Ectodermal cell (in vitro differentiated cells): ENCODE measurements at regions not wholly inside any gene's neighbourhood (a gene's known extent, or its start where the extent isn't known, plus 50 kb on each side); places are given as distances from the start of the nearest gene placed in this dataset.

Experiments
- H3K27ac ChIP-seq: 2 replicates; pipeline ENCODE4 v1.7.0; 2013; ENCODE audit warnings: mild to moderate bottlenecking, low read depth, low read length; ENCODE audit not compliant: insufficient read depth, poor library complexity, severe bottlenecking
- H3K27me3 ChIP-seq: 2 replicates; pipeline ENCODE4 v1.7.0; 2013; ENCODE audit warnings: mild to moderate bottlenecking, low read length; ENCODE audit not compliant: insufficient read depth, control insufficient read depth, poor library complexity, severe bottlenecking
- H3K36me3 ChIP-seq: one replicate; pipeline ENCODE4 v1.7.0; 2013; ENCODE audit warnings: low read length; ENCODE audit not compliant: control insufficient read depth, insufficient read depth
- H3K4me1 ChIP-seq: one replicate; pipeline ENCODE4 v1.7.0; 2013; ENCODE audit warnings: low read length; ENCODE audit not compliant: control insufficient read depth, insufficient read depth
- H3K4me3 ChIP-seq: 2 replicates; pipeline ENCODE4 v1.7.0; 2013; ENCODE audit warnings: low read depth, low read length, control low read depth; ENCODE audit not compliant: insufficient read depth
- H3K9me3 ChIP-seq: 2 replicates; pipeline ENCODE4 v1.7.0; 2013; ENCODE audit warnings: mild to moderate bottlenecking, low read length, moderate library complexity; ENCODE audit not compliant: control insufficient read depth
- WGBS, 2 experiments: methylation state at CpG; one replicate each; pipeline ENCODE4 v1.1.7; 2013; ENCODE audit warnings: missing lambda C conversion rate in 2 of 2; 5-methylcytosine and 5-hydroxymethylcytosine counted together

DNA sequence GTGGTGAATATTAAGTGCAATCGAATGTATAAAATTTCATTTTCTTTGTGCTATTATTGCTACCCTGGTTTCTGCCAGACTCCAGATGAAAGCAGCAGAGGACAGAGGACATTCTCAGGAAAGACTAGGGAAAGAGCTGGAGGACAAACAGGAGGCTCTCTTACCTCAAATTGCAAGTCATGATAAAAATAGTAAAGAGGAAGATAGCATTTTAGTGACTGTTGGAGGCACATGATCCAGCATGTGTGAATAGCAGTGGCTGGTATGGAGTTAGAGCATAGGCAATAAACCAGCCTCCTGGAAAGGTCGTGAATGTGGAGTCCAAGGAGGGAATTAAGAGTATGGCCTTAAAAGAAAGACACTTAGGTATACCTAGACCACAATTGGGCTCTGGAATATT lies 1040.0 kb downstream of the STPG2 start:
- Histone ChIP-seq H3K4me3 (no peak overlapping the region), H3K27ac (no peak overlapping the region), H3K36me3 (no peaks in the 10 kb centered on the region), H3K4me1 (no peaks in the 10 kb centered on the region), H3K27me3 (no peaks in the 10 kb centered on the region), H3K9me3 (no peaks in the 10 kb centered on the region)
- WGBS, 2 experiments, result 89 to 91% methylated on average over 2 of the region's 2 CpGs

DNA sequence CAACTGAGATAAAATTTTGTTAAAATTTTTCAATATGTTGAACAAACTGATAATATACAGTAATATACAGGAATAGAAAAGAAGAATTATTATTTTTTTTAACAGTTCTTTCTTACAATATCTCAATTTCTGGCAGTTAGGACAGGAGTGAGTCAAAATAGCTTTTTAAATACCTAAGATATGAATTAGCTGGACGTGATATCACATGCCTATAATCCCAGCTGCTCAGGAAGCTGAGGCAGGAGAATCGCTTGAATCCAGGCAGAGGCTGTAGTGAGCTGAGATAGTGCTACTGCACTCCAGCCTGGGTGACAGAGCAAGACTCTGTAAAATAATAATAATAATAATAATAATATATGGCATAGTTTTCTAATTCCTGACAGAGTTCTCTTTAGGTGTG lies 1039.3 kb downstream of the STPG2 start:
- WGBS, 2 experiments, result 83 to 95% methylated on average over 2 of the region's 2 CpGs
- H3K9me3 ChIP-seq, result no peaks in the 10 kb centered on the region
- no peaks in the 10 kb centered on the region for H3K4me1 ChIP-seq
- H3K27ac ChIP-seq, result no peak overlapping the region
- no peaks in the 10 kb centered on the region for H3K36me3 ChIP-seq
- H3K4me3 ChIP-seq, result no peak overlapping the region
- no peaks in the 10 kb centered on the region for H3K27me3 ChIP-seq

DNA sequence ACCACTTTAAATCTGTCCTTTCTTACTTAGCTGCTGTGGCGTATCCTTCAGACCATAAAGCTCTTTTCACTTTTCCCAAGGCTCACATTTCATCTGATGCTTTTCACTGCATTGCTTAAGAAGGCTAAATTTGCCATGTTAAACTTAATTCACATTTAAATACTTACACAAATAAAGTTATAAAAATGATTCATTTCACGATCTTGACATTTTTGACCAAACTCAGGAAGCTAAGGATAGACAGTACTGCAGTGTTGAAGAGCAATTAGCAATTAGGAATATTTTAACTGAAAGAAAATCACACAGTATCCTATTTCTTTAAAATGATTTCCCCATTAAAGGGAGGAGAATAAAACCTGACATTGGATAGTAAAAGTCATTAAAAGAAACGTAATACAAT lies 1038.6 kb downstream of the STPG2 start:
- H3K27ac ChIP-seq, result no peak overlapping the region
- no peaks in the 10 kb centered on the region for H3K36me3 ChIP-seq
- WGBS, 2 experiments, result 76 to 97% methylated on average over 2 to 3 of the region's 3 CpGs
- no peaks in the 10 kb centered on the region for H3K9me3 ChIP-seq
- no peaks in the 10 kb centered on the region for H3K4me1 ChIP-seq
- H3K27me3 ChIP-seq, result no peaks in the 10 kb centered on the region
- H3K4me3 ChIP-seq, result no peak overlapping the region

DNA sequence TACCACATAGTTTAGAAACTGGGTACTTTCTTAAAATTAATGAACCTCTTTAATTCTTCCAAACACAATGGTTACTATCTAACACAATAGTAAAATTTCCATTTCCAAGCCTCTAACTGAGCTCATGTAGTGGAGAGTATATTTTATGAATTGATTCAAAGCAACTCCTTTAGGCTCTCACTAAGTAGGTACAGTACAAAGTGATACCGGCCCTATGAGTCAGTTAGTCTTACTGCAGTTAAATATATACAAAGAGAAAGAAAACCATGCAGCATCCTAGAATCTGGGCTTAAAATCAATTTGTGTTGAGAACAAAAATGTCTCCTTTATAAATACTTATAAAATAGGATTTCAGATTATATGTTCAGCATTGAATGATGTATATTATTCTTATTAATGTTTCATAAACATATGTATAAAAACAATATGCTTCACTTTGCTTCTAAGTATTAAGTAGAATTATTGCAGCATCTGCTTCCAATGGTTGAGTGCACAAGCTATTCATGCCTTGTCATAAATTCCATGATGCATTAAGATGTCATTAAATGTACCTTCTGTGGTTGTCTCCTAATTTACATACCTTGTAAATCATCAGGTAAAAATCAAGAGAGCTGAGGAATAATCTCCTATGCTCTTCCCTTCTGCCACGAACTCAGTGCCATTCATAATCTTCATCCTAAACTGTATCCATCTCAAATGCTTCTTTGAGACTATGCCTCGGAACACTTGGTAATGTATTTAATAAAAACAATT lies 1037.8 kb downstream of the STPG2 start:
- H3K4me3 ChIP-seq, result no peak overlapping the region
- H3K27ac ChIP-seq, result no peak overlapping the region
- no peaks in the 10 kb centered on the region for H3K9me3 ChIP-seq
- H3K36me3 ChIP-seq, result no peaks in the 10 kb centered on the region
- H3K27me3 ChIP-seq, result no peaks in the 10 kb centered on the region
- H3K4me1 ChIP-seq, result no peaks in the 10 kb centered on the region
- 87% methylated on average over 3 of the region's 3 CpGs; no CpG with 5 or more reads in 1 of the 2 experiments for WGBS, 2 experiments

DNA sequence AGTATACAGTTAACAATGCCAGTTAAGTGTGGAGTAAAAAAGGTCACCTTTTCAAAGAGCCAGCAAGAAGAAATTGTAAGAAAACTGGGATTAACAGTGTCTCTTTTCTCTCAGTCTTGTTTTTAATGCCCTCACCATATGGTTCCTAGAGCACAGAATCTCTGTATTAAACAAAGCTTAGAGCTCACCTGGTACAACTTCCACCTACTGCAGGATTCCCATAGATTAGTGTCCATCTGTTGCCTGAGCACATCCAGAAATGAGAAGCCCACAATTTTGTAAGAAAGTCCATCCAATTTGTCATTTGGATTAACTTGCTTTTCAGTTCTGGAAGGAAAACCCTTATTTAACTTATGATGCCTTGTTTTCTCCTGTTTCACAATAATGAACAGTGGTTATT lies 1037.1 kb downstream of the STPG2 start:
- Histone ChIP-seq H3K27me3 (no peaks in the 10 kb centered on the region), H3K36me3 (no peaks in the 10 kb centered on the region), H3K4me3 (no peak overlapping the region), H3K9me3 (no peaks in the 10 kb centered on the region), H3K4me1 (no peaks in the 10 kb centered on the region), H3K27ac (no peak overlapping the region)

DNA sequence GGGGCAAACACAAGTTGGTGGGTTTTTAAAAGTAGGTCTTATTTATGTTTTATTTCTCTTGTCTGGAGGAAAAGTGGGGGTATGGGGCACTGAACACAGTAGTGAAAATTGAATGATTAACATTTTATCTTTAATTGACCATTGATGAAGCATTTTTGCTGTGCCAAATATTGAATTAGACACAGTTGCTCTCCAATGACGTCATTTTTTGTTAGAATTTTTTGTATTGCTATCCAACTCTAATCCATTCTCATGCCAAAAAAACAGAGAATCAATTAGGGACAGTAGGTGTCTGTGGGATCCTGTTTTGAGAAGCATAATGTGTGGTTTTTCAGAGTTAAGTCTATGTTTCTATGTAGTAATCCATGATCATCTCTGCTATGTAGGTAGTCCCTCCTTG lies 1032.8 kb downstream of the STPG2 start:
- no peaks in the 10 kb centered on the region for H3K36me3 ChIP-seq

DNA sequence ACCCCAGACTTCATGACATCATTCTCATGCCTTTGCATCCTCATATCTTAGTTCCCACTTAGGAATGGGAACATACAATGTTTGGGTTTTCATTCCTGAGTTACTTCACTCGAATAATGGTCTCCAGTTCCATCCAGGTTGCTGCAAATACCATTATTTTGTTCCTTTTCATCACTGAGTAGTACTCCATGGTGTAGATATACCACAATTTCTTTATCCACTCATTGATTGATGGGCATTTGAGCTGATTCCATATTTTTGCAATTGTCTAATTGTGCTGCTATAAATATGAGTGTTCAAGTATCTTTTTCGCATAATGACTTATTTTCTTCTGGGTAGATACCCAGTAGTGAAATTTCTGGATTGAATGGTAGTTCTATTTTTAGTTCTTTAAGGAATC lies 1026.8 kb downstream of the STPG2 start:
- no peaks in the 10 kb centered on the region for H3K36me3 ChIP-seq
- H3K27ac ChIP-seq, result no peak overlapping the region
- no peaks in the 10 kb centered on the region for H3K9me3 ChIP-seq
- H3K4me1 ChIP-seq, result no peaks in the 10 kb centered on the region
- 68 to 78% methylated on average over 2 of the region's 2 CpGs for WGBS, 2 experiments
- H3K27me3 ChIP-seq, result no peaks in the 10 kb centered on the region
- no peak overlapping the region for H3K4me3 ChIP-seq

More for the DNA sequence above, 1032.8 kb downstream of the STPG2 start:
- no peaks in the 10 kb centered on the region for H3K27me3 ChIP-seq
- H3K4me3 ChIP-seq, result no peak overlapping the region
- no peaks in the 10 kb centered on the region for H3K9me3 ChIP-seq
- 90 to 93% methylated on average over 1 of the region's 1 CpG for WGBS, 2 experiments
- no peaks in the 10 kb centered on the region for H3K4me1 ChIP-seq
- no peak overlapping the region for H3K27ac ChIP-seq

DNA sequence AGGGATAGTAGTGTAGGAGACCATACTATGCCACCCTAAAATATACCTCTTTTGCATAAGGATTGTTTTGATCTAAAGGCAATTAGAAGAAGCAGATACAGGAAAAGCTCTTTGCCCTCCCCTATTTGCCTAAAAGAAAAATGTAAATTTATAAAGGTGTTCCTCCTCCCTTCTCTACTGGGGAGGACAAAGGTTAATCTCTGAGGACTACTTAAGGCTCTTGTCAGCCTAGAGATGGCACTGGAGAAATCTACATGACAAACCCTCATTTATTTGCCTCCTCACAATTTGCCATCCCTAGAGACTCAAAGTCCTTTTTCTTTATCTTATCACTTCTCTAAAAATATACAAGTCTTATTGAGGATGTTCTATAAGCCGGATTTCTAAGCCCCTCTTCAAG lies 1021.8 kb downstream of the STPG2 start:
- H3K9me3 ChIP-seq, result no peaks in the 10 kb centered on the region
- no peaks in the 10 kb centered on the region for H3K4me1 ChIP-seq
- no peaks in the 10 kb centered on the region for H3K36me3 ChIP-seq
- no peaks in the 10 kb centered on the region for H3K27me3 ChIP-seq
- no peak overlapping the region for H3K27ac ChIP-seq
- WGBS, 2 experiments, result 100% methylated on average over 1 of the region's 1 CpG; no CpG with 5 or more reads in 1 of the 2 experiments
- H3K4me3 ChIP-seq, result no peak overlapping the region

DNA sequence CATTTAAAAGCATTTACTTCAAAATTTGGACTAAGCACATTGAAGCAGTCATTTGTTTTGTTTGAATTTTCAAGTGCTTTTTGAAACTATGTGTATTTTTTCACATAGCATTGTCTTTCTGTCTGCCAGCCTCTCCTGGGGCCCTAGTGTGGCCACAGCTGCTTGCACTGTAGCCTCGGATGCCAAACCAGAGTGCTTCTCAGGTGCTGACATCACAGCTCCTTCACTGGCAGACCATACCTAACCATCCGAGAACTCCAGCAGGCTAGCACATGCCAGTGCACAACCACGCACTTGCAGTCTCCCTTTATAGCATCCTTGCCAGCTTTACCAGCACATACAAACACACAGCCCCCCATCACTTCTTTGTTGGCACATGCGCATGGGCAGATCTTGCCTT lies 1019.7 kb downstream of the STPG2 start:
- no peaks in the 10 kb centered on the region for H3K27me3 ChIP-seq
- H3K4me1 ChIP-seq, result no peaks in the 10 kb centered on the region
- H3K36me3 ChIP-seq, result no peaks in the 10 kb centered on the region
- no peak overlapping the region for H3K27ac ChIP-seq
- no peak overlapping the region for H3K4me3 ChIP-seq
- WGBS, 2 experiments, result 92 to 94% methylated on average over 4 of the region's 4 CpGs
- H3K9me3 ChIP-seq, result no peaks in the 10 kb centered on the region

DNA sequence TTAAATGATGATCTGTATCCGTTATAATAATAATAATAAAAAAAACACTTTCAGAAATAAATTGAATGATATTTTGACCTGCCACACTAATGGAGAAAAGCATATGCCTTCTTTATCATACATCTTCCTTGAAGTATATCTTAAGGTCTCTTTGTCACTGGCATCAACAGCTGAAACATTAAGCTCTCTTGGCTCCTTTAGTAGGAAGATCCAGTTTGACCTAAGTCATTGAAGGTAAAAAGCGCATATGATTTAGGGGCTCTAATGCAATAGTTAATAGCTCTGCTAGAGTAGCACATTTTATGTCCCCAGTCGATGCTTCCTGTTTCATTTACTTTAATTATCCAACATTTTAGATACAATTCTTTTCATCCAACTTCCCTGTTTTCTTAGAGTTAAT lies 1010.8 kb downstream of the STPG2 start:
- WGBS, 2 experiments, result 71 to 72% methylated on average over 2 of the region's 3 CpGs
- Histone ChIP-seq H3K4me1 (no peaks in the 10 kb centered on the region), H3K9me3 (no peaks in the 10 kb centered on the region), H3K27me3 (no peaks in the 10 kb centered on the region), H3K36me3 (no peaks in the 10 kb centered on the region), H3K4me3 (no peak overlapping the region), H3K27ac (no peak overlapping the region)

DNA sequence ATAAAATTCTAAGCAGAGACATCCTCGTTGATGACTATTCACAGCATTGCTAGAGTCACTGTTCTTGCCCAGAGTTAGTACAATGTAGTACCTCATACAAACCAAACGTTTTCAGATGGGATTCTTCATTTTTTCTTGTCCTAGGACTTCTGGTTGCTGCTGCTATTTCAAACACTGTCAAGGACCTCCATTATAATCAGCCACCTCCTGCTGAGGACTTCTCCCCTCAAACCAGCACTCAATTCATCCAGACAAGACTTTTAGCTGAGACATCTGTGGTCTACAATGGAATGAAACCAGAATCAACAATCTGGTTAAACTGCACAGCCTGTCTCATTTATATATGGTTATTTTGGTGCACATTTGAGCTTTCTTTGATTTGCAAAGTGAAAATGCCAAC lies 1008.8 kb downstream of the STPG2 start:
- no peak overlapping the region for H3K4me3 ChIP-seq
- no peaks in the 10 kb centered on the region for H3K27me3 ChIP-seq
- no peak overlapping the region for H3K27ac ChIP-seq
- WGBS, 2 experiments, result 64 to 68% methylated on average over 2 of the region's 2 CpGs
- H3K9me3 ChIP-seq, result no peaks in the 10 kb centered on the region
- no peaks in the 10 kb centered on the region for H3K36me3 ChIP-seq
- no peaks in the 10 kb centered on the region for H3K4me1 ChIP-seq
